Esophagus (tissue), 2 donors: ENCODE measurements at regions not wholly inside any gene's neighbourhood (a gene's known extent, or its start where the extent isn't known, plus 50 kb on each side); places are given as distances from the start of the nearest gene placed in this dataset.
"Not testable (repeated sequence)": the region's sequence is repeated elsewhere in the genome, so short reads cannot be mapped to it uniquely, and the experiment has no call there.

ENCODE experiments used
- H3K27ac ChIP-seq, 2 donors: one replicate each; pipeline ENCODE4 v1.5.1; 2013; ENCODE audit warnings: low read depth in 2 of 2, mild to moderate bottlenecking in 2 of 2, inconsistent platforms in 1 of 2, low read length in 1 of 2, moderate library complexity in 1 of 2
- H3K27me3 ChIP-seq, 2 donors: one replicate each; pipeline ENCODE4 v1.6.1; 2013; ENCODE audit warnings: low read length in 2 of 2, control low read depth in 1 of 2, mild to moderate bottlenecking in 1 of 2; ENCODE audit not compliant: insufficient read depth in 2 of 2, control insufficient read depth in 1 of 2
- H3K36me3 ChIP-seq, 2 donors: one replicate each; pipeline ENCODE4 v1.6.1; 2013; ENCODE audit warnings: low read length in 1 of 2; ENCODE audit not compliant: control insufficient read depth in 2 of 2, insufficient read depth in 2 of 2
- H3K4me1 ChIP-seq, 2 donors: one replicate each; pipeline ENCODE4 v1.6.1; 2013; ENCODE audit warnings: low read length in 1 of 2; ENCODE audit not compliant: control insufficient read depth in 2 of 2, insufficient read depth in 2 of 2
- H3K4me3 ChIP-seq, 2 donors: one replicate each; pipeline ENCODE4 v1.5.1; 2013; ENCODE audit warnings: low read length in 2 of 2, mild to moderate bottlenecking in 2 of 2, low read depth in 1 of 2, moderate library complexity in 1 of 2
- H3K9me3 ChIP-seq, 2 donors: one replicate each; pipeline ENCODE4 v1.6.1; 2013; ENCODE audit warnings: mild to moderate bottlenecking in 2 of 2, low read depth in 1 of 2, low read length in 1 of 2, moderate library complexity in 1 of 2; ENCODE audit not compliant: control insufficient read depth in 2 of 2, insufficient read depth in 1 of 2
- WGBS, 2 donors: extraction: QIAGEN DNeasy Blood & Tissue Kit; methylation state at CpG; one replicate each; pipeline ENCODE4 v1.1.7; 2013; 5-methylcytosine and 5-hydroxymethylcytosine counted together
- donor health status: healthy with polysubstance abuse.
- donor health status: Bipolar disorder and iron deficiency.

GRCh38 chr12:131260251-131260905 is 306.7 kb downstream of the ADGRD1 start:
- WGBS, 2 donors = 76 to 77% methylated on average over 16 of the region's 16 CpGs
- no peaks in the 10 kb centered on the region for H3K4me1 ChIP-seq
- no peak overlapping the region for H3K4me3 ChIP-seq
- no peaks in the 10 kb centered on the region for H3K36me3 ChIP-seq
- no peak overlapping the region for H3K27ac ChIP-seq
- peaks cover 0 to 5% of the 10 kb centered on the region in 2 donors for H3K9me3 ChIP-seq
- H3K27me3 ChIP-seq = no peaks in the 10 kb centered on the region

- Histone ChIP-seq H3K36me3 (no peaks in the 10 kb centered on the region), H3K4me1 (no peaks in the 10 kb centered on the region), H3K9me3 (peaks cover 0 to 5% of the 10 kb centered on the region in 2 donors), H3K27me3 (no peaks in the 10 kb centered on the region), H3K27ac (no peak overlapping the region), H3K4me3 (no peak overlapping the region)
- WGBS, 2 donors = 66 to 73% methylated on average over 6 of the region's 6 CpGs
Measured at GRCh38 chr12:131260954-131261353, 307.2 kb downstream of the ADGRD1 start.

- H3K9me3 ChIP-seq = peaks cover 0 to under 1% of the 10 kb centered on the region in 2 donors
- peaks cover 0 to 6% of the 10 kb centered on the region in 2 donors for H3K4me1 ChIP-seq
- no peaks in the 10 kb centered on the region for H3K36me3 ChIP-seq
- WGBS, 2 donors = 84 to 89% methylated on average over 17 of the region's 17 CpGs
- H3K4me3 ChIP-seq = no peak overlapping the region
- H3K27ac ChIP-seq = no peak overlapping the region
- H3K27me3 ChIP-seq = no peaks in the 10 kb centered on the region
Measured at GRCh38 chr12:131261906-131262305, 308.2 kb downstream of the ADGRD1 start.

DNA sequence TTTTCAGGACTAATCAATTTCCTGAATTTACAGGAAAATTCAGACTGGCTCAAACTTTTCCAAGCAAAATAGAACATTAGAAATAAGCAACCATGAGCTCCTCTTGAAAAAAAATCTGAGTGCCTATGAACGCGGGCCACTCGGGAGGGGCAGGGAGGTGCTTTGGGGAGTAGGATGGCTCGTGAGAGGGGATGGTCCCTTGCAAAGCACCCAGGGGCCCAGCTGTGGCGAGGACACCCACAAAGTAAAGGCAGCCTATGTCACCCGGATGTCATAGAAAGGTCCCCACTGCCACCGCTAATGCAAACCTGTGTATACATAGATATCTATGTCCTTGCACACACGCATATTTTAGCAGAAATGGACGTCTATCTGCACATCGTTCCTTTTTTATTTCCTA is 309.9 kb downstream of the ADGRD1 start:
- no peaks in the 10 kb centered on the region for H3K9me3 ChIP-seq
- 74 to 88% methylated on average over 10 of the region's 10 CpGs for WGBS, 2 donors
- H3K27me3 ChIP-seq = no peaks in the 10 kb centered on the region
- H3K4me1 ChIP-seq = peaks cover 4 to 9% of the 10 kb centered on the region in 2 donors
- H3K36me3 ChIP-seq = no peaks in the 10 kb centered on the region
- H3K4me3 ChIP-seq = no peak overlapping the region
- no peak overlapping the region for H3K27ac ChIP-seq

DNA sequence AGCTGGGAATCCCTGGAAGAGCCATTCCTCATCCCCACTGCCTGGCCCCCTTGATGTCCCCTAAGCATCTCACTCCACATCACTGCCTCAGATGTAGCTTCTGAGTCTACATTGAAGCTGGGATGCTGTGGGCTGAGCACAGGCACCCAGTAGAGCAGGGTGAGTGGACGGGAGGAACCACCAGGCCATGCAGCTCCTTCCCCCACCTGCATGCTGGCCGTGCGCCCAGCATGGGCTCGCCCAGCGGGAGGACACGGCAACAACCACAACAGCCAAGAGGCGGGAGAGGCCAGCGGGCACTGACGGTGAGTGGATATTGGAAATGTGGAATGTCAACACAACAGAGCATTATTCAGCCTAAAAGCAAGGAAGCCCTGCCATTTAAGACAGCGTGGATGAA is 310.9 kb downstream of the ADGRD1 start:
- Histone ChIP-seq H3K9me3 (no peaks in the 10 kb centered on the region), H3K4me3 (no peak overlapping the region), H3K36me3 (no peaks in the 10 kb centered on the region), H3K27me3 (no peaks in the 10 kb centered on the region), H3K27ac (no peak overlapping the region), H3K4me1 (peaks cover 4 to 9% of the 10 kb centered on the region in 2 donors)
- WGBS, 2 donors = 60 to 64% methylated on average over 10 of the region's 10 CpGs

- Histone ChIP-seq H3K36me3 (no peaks in the 10 kb centered on the region), H3K4me1 (peaks cover 4 to 9% of the 10 kb centered on the region in 2 donors), H3K27me3 (no peaks in the 10 kb centered on the region), H3K9me3 (no peaks in the 10 kb centered on the region), H3K27ac (peak overlapping the region in 1 of 2 donors; percentile 68), H3K4me3 (no peak overlapping the region)
- WGBS, 2 donors = 62 to 65% methylated on average over 19 of the region's 19 CpGs
Measured at GRCh38 chr12:131266591-131267467, 313.1 kb downstream of the ADGRD1 start.

DNA sequence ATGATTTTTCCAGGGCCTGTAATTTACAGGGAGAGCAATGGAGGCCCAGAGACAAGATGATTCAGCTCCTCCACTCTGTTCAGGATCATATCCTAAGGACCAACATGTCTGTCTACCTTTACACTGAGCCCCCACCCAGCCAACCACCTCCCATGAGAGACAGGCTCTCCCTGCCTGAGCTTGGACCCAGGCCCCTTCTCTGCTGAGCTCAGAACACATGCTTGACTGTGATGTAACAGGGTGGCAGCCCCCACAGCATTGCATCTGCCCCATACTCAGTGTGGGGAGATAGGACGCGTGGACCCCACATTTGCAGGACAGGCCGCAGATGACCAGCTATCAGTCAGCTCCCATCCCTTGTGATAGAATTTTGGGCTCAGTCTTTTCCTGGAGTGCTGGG is 313.9 kb downstream of the ADGRD1 start:
- H3K27ac ChIP-seq = peak overlapping the region in 1 of 2 donors; percentile 45
- 78 to 84% methylated on average over 3 of the region's 3 CpGs for WGBS, 2 donors
- no peak overlapping the region for H3K4me3 ChIP-seq
- no peaks in the 10 kb centered on the region for H3K27me3 ChIP-seq
- peaks cover 4 to 9% of the 10 kb centered on the region in 2 donors for H3K4me1 ChIP-seq
- no peaks in the 10 kb centered on the region for H3K36me3 ChIP-seq
- H3K9me3 ChIP-seq = no peaks in the 10 kb centered on the region

DNA sequence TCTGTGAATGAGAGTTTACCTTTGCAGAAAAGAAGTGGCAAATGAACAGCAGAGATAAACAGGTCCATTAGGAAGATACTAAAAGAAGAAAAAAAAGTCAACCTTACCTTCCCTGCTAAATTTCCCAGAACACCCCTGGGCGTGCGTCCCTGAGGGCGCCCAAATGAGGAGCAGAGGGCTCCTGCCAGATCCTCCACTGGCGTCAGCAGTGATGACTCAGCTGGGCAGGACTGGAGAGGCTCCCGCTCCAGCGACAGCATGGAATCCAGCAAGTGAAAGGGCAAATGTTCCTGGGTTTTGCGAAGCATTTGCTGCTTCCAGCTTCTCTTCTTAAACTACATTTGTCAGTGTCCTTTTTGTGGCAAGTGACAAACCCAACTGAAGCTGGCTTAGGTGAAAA is 314.4 kb downstream of the ADGRD1 start:
- not testable (repeated sequence) for H3K36me3 ChIP-seq, H3K4me1 ChIP-seq, H3K27me3 ChIP-seq, H3K4me3 ChIP-seq, H3K9me3 ChIP-seq
- H3K27ac ChIP-seq = peak overlapping the region in 1 of 2 donors; percentile 45
- 27 to 49% methylated on average over 3 to 7 of the region's 7 CpGs for WGBS, 2 donors

- H3K4me3 ChIP-seq, H3K9me3 ChIP-seq, H3K4me1 ChIP-seq, H3K27me3 ChIP-seq, H3K36me3 ChIP-seq, H3K27ac ChIP-seq: not testable (repeated sequence)
- 59 to 68% methylated on average over 2 to 3 of the region's 4 CpGs for WGBS, 2 donors
Measured at GRCh38 chr12:131268571-131268970, 314.9 kb downstream of the ADGRD1 start.
